ENCODE measurements at regions not wholly inside any gene's neighbourhood (a gene's known extent, or its start where the extent isn't known, plus 50 kb on each side); places are given as distances from the start of the nearest gene placed in this dataset.

DNA sequence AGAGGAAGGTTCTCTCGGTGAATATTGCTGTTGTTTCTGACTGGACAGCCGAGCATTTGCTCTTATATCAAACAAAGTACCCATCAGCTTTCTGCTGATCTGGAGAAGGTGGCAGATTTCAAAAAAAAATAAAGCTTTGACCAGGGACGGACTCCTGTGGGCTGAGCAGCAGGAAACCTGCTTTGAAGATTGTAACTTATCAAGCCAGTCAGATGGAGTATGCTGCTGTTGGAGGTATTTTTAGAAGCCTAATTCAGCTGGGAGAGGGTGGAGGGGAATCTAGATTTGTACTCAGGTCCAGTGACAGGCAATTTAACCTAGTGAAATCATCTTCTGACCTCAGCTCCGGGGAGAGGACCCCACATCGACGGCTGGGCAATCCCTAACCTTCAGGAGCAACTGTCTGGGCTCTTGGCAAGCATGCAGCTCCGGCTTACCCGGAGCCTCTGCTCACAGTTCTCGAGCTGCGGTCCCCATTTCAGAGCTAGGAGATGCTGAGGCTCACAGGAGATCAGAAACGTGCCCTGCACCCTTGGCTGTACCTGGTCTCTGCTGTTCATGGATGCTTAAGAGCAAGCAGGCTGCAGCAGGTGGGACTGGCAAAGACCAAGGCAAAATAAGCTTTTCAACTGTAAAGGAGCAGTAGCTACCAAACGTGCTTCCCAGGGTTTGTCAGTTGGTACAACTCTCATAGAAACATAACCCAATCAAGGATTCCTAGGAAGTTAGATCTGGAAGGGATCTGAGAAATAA lies 89.3 kb upstream of the ST8SIA2 start:
- H3K36me3 ChIP-seq (ENCODE audit: insufficient read depth, low read length), result no peaks in the 10 kb centered on the region
- Mint-ChIP-seq H3K4me3 (no peak overlapping the region), H3K27me3 (peaks cover 21 to 44% of the 10 kb centered on the region in 2 donors), H3K4me1 (peaks cover 0 to 1% (median 0%) of the 10 kb centered on the region in 4 donors), H3K27ac (no peak overlapping the region), H3K9me3 (peaks cover 0 to 12% (median 6%) of the 10 kb centered on the region in 8 donors), H3K36me3 (no peaks in the 10 kb centered on the region)
- intact Hi-C loops (cut with micrococcal nuclease), result no loop called here
- no peaks in the 10 kb centered on the region for H3K27me3 ChIP-seq (ENCODE audit: insufficient read depth, low read length)
- H3K9me3 ChIP-seq (ENCODE audit: control insufficient read depth in 1 of 2, low read length in 2 of 2), result no peaks in the 10 kb centered on the region
- no peak overlapping the region for H3K4me3 ChIP-seq (ENCODE audit: low read length in 2 of 2)
- POLR2A ChIA-PET (ENCODE audit: partially characterized antibody), result no interaction called here
- H3K4me1 ChIP-seq (ENCODE audit: insufficient read depth, low read length), result no peaks in the 10 kb centered on the region
- DNase-seq, result no peak
- no peak overlapping the region for H3K27ac ChIP-seq (ENCODE audit: low read depth, low read length)
- CTCF ChIA-PET (ENCODE audit: partially characterized antibody), result no interaction called here

DNA sequence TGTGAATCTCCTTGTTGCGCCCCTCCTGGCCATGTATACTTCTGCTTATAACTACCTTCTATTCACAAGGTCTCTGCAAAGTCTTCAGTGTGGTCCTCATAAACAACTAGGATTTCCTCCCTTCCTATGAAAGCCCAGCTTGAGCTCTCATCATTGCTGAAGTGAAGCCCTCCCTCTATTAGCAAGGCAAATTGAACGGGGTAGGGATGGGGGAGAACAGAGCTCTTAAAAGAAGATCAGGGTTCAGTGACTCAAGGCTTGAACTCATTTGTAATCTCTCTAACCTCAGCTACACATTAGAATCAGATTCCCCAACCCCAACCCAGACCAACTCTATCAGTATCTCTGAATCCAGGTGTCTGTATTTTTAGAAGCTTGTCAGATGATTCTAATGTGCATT lies 88.3 kb upstream of the ST8SIA2 start:
- DNase-seq, result no peak

DNA sequence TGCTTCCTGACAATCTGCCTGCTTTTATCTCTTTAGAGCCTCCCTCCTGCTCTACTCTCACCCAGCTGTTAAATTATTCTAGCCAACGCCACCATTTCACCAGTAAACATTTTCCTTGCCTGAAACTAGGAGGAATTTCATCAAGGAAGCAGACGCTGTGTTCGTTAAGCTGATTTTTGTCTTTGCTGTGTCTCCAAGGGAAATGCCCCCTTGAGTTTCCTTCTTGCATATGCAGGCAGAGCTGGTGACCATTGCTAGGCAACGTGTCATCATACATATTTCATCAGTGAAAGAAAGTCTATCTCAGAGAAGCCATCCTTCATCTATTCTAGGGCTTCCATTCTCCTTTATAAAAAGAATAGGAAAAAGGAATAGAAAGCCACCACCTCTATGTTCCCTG lies 87.0 kb upstream of the ST8SIA2 start:
- no peak for DNase-seq
- no peaks in the 10 kb centered on the region for H3K9me3 ChIP-seq (ENCODE audit: control insufficient read depth in 1 of 2, low read length in 2 of 2)
- no peaks in the 10 kb centered on the region for H3K27me3 ChIP-seq (ENCODE audit: insufficient read depth, low read length)
- Mint-ChIP-seq H3K9me3 (peaks cover 0 to 10% (median 3%) of the 10 kb centered on the region in 8 donors), H3K27me3 (peaks cover 21 to 39% of the 10 kb centered on the region in 2 donors), H3K27ac (no peak overlapping the region), H3K4me3 (no peak overlapping the region), H3K4me1 (peaks cover 0 to 1% (median 0%) of the 10 kb centered on the region in 4 donors), H3K36me3 (no peaks in the 10 kb centered on the region)
- POLR2A ChIA-PET (ENCODE audit: partially characterized antibody), result no interaction called here
- no peaks in the 10 kb centered on the region for H3K4me1 ChIP-seq (ENCODE audit: insufficient read depth, low read length)
- H3K36me3 ChIP-seq (ENCODE audit: insufficient read depth, low read length), result no peaks in the 10 kb centered on the region
- H3K4me3 ChIP-seq (ENCODE audit: low read length in 2 of 2), result no peak overlapping the region
- CTCF ChIA-PET (ENCODE audit: partially characterized antibody), result no interaction called here
- intact Hi-C loops (cut with micrococcal nuclease), result no loop called here
- H3K27ac ChIP-seq (ENCODE audit: low read depth, low read length), result no peak overlapping the region

More for the DNA sequence above, 88.3 kb upstream of the ST8SIA2 start:
- peaks cover 0 to 1% (median 0%) of the 10 kb centered on the region in 4 donors for H3K4me1 Mint-ChIP-seq
- H3K36me3 Mint-ChIP-seq, result no peaks in the 10 kb centered on the region
- Histone ChIP-seq H3K4me1 (ENCODE audit: insufficient read depth, low read length) (no peaks in the 10 kb centered on the region), H3K27ac (ENCODE audit: low read depth, low read length) (no peak overlapping the region), H3K27me3 (ENCODE audit: insufficient read depth, low read length) (no peaks in the 10 kb centered on the region), H3K9me3 (ENCODE audit: control insufficient read depth in 1 of 2, low read length in 2 of 2) (no peaks in the 10 kb centered on the region), H3K4me3 (ENCODE audit: low read length in 2 of 2) (no peak overlapping the region), H3K36me3 (ENCODE audit: insufficient read depth, low read length) (no peaks in the 10 kb centered on the region)
- peaks cover 21 to 42% of the 10 kb centered on the region in 2 donors for H3K27me3 Mint-ChIP-seq
- H3K27ac Mint-ChIP-seq, result no peak overlapping the region
- ChIA-PET CTCF (ENCODE audit: partially characterized antibody) (no interaction called here), POLR2A (ENCODE audit: partially characterized antibody) (no interaction called here)
- intact Hi-C loops (cut with micrococcal nuclease), result no loop called here
- peaks cover 0 to 12% (median 6%) of the 10 kb centered on the region in 8 donors for H3K9me3 Mint-ChIP-seq
- no peak overlapping the region for H3K4me3 Mint-ChIP-seq

DNA sequence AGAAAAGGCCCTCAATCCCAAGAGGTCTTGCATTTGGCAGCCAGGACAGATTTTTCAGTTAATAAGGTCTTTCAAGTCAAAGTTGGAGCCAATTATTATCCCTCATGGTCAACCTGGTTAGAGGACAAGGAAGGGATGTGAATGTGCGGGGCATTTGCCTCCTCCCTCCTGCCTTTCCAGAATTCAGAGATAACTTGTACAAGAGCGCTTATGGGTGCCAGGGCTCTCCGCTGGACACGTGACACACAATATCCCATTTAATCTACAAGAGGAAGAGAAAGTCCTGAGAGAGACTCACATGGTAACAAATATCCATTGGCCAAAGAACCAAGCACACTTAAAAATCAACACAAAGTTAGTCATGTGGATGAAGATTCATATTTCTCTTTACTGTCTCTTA lies 78.5 kb upstream of the ST8SIA2 start:
- no peaks in the 10 kb centered on the region for H3K4me1 ChIP-seq (ENCODE audit: insufficient read depth, low read length)
- no peaks in the 10 kb centered on the region for H3K4me1 Mint-ChIP-seq
- intact Hi-C loops (cut with micrococcal nuclease), result no loop called here
- no peak overlapping the region for H3K27ac Mint-ChIP-seq
- no peak overlapping the region for H3K4me3 Mint-ChIP-seq
- H3K9me3 Mint-ChIP-seq, result peaks cover 0 to 13% (median 9%) of the 10 kb centered on the region in 8 donors
- H3K4me3 ChIP-seq (ENCODE audit: low read length in 2 of 2), result no peak overlapping the region
- H3K27ac ChIP-seq (ENCODE audit: low read depth, low read length), result no peak overlapping the region
- H3K27me3 Mint-ChIP-seq, result peaks cover 10 to 37% of the 10 kb centered on the region in 2 donors
- POLR2A ChIA-PET (ENCODE audit: partially characterized antibody), result no interaction called here
- H3K36me3 Mint-ChIP-seq, result no peaks in the 10 kb centered on the region
- no peak for DNase-seq
- no peaks in the 10 kb centered on the region for H3K9me3 ChIP-seq (ENCODE audit: control insufficient read depth in 1 of 2, low read length in 2 of 2)
- no peaks in the 10 kb centered on the region for H3K36me3 ChIP-seq (ENCODE audit: insufficient read depth, low read length)
- H3K27me3 ChIP-seq (ENCODE audit: insufficient read depth, low read length), result peaks cover 4% of the 10 kb centered on the region
- CTCF ChIA-PET (ENCODE audit: partially characterized antibody), result no interaction called here

DNA sequence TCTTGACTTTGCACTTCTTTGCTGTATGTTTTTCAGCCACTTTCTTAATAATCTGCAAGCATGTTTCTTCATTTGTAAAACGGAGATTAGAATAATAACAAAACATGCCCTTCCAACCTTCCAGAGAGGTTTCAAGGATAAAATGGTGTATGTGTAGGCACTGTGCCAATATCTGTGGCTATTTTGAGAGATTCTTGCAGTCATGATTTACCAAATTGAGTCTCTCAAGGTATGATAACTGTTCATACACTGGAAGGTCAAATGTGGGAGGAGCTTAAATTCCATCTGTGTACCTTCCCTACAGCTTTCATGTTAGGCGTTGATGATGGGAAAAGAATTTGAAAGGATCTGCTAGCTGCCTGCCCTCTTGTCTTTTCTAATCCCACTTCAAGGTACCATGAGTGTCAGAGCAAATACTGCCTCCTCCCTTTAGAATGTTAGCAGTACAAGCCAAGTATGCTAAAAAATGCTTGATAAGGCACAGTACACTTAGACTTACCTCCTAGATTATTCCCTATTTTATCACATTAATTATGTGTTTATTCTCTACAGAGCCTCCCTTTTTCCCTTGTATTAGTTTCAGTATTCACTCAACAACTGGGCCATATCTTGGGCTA lies 78.0 kb upstream of the ST8SIA2 start:
- no peak overlapping the region for H3K27ac ChIP-seq (ENCODE audit: low read depth, low read length)
- H3K27ac Mint-ChIP-seq, result no peak overlapping the region
- H3K4me1 ChIP-seq (ENCODE audit: insufficient read depth, low read length), result no peaks in the 10 kb centered on the region
- H3K9me3 ChIP-seq (ENCODE audit: control insufficient read depth in 1 of 2, low read length in 2 of 2), result no peaks in the 10 kb centered on the region
- no peak for DNase-seq
- POLR2A ChIA-PET (ENCODE audit: partially characterized antibody), result no interaction called here
- H3K36me3 ChIP-seq (ENCODE audit: insufficient read depth, low read length), result no peaks in the 10 kb centered on the region
- H3K36me3 Mint-ChIP-seq, result no peaks in the 10 kb centered on the region
- H3K4me3 Mint-ChIP-seq, result no peak overlapping the region
- H3K27me3 ChIP-seq (ENCODE audit: insufficient read depth, low read length), result peaks cover 4% of the 10 kb centered on the region
- H3K4me1 Mint-ChIP-seq, result no peaks in the 10 kb centered on the region
- intact Hi-C loops (cut with micrococcal nuclease), result no loop called here
- no peak overlapping the region for H3K4me3 ChIP-seq (ENCODE audit: low read length in 2 of 2)
- peaks cover 10 to 41% of the 10 kb centered on the region in 2 donors for H3K27me3 Mint-ChIP-seq
- peaks cover 0 to 13% (median 9%) of the 10 kb centered on the region in 8 donors for H3K9me3 Mint-ChIP-seq
- CTCF ChIA-PET (ENCODE audit: partially characterized antibody), result no interaction called here

DNA sequence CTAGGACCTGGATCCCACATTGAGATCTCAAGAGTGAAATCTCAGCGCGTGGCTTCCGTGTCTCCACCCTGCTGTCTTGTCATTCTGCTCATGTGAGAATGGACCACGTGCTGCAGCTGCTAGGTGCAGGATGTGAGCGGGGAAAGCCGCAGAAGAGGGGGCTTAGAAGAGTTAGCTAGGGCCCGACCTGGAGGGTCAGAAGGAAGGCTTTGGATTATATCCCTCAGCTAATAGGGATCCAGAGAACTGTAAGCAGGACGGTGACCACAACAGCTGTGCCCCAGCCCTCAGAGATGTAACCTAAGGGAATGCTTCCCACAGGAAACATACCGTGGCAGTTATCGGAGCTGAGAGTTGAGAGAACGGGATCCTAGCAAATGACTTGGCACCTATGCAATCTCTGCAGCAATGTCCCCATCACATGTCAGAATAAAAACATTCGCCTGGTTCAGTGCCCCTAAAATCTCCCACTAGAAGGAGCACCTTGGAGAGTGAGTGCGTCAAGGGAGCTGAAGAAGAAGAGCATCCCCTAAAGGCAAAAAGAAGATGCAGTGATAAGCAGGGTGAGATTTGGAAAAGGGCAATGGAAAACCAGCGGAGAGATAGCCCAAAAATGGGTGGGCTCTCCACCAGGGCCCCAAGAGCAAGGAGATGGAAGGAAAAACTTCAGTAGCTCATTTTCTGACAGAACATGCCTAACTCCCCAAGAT lies 76.9 kb upstream of the ST8SIA2 start:
- Mint-ChIP-seq H3K27me3 (peaks cover 12 to 40% of the 10 kb centered on the region in 2 donors), H3K4me3 (no peak overlapping the region), H3K36me3 (no peaks in the 10 kb centered on the region), H3K9me3 (peaks cover 0 to 13% (median 8%) of the 10 kb centered on the region in 8 donors), H3K4me1 (no peaks in the 10 kb centered on the region), H3K27ac (no peak overlapping the region)
- ChIA-PET POLR2A (ENCODE audit: partially characterized antibody) (no interaction called here), CTCF (ENCODE audit: partially characterized antibody) (no interaction called here)
- Histone ChIP-seq H3K4me1 (ENCODE audit: insufficient read depth, low read length) (no peaks in the 10 kb centered on the region), H3K9me3 (ENCODE audit: control insufficient read depth in 1 of 2, low read length in 2 of 2) (no peaks in the 10 kb centered on the region), H3K27me3 (ENCODE audit: insufficient read depth, low read length) (peaks cover 4% of the 10 kb centered on the region), H3K4me3 (ENCODE audit: low read length in 2 of 2) (no peak overlapping the region), H3K27ac (ENCODE audit: low read depth, low read length) (no peak overlapping the region), H3K36me3 (ENCODE audit: insufficient read depth, low read length) (no peaks in the 10 kb centered on the region)
- DNase-seq, result no peak
- intact Hi-C loops (cut with micrococcal nuclease), result no loop called here

DNA sequence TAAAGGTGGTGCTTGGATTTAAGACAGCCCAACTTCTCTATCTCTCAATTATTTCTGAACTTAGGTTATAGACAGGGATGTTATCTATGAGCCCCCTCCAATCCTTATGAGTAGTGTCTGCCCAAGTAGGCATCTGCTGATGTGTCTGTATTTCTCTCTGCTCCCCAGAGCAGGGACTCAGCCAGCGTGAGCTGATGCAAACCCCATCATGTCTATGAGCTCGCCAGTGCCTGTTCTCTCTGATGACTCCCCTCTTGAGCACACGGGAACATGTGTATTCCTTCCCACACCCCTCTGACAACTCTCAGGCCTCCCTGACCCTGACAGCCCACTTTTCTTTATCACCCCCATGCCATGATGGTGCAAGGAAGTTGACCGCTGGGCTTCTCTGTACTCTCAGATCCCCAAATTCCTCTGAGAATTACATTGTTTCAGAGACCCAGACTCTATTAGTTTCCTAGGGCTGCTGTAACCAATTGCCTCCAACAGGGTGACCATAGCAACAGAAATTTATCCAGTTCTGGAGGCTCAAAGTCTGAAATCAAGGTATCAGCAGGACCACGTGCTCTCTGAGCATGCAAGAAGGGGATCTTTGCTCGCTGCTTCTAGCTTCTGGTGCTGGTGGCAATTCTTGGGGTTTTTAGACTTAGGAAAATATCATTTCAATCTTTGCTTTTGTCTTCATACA lies 73.5 kb upstream of the ST8SIA2 start:
- intact Hi-C loops (cut with micrococcal nuclease), result no loop called here
- Histone ChIP-seq H3K36me3 (ENCODE audit: insufficient read depth, low read length) (no peaks in the 10 kb centered on the region), H3K27ac (ENCODE audit: low read depth, low read length) (no peak overlapping the region), H3K4me3 (ENCODE audit: low read length in 2 of 2) (no peak overlapping the region), H3K4me1 (ENCODE audit: insufficient read depth, low read length) (no peaks in the 10 kb centered on the region), H3K9me3 (ENCODE audit: control insufficient read depth in 1 of 2, low read length in 2 of 2) (no peaks in the 10 kb centered on the region), H3K27me3 (ENCODE audit: insufficient read depth, low read length) (peaks cover 2% of the 10 kb centered on the region)
- no peak for DNase-seq
- ChIA-PET CTCF (ENCODE audit: partially characterized antibody) (no interaction called here), POLR2A (ENCODE audit: partially characterized antibody) (no interaction called here)
- H3K9me3 Mint-ChIP-seq, result peaks cover 0 to 1% (median 0%) of the 10 kb centered on the region in 8 donors
- H3K4me1 Mint-ChIP-seq, result no peaks in the 10 kb centered on the region
- H3K4me3 Mint-ChIP-seq, result no peak overlapping the region
- H3K36me3 Mint-ChIP-seq, result no peaks in the 10 kb centered on the region
- H3K27me3 Mint-ChIP-seq, result peaks cover 12 to 39% of the 10 kb centered on the region in 2 donors
- no peak overlapping the region for H3K27ac Mint-ChIP-seq

Data from CD4-positive, alpha-beta memory T cell (primary cell).